ENCODE measurements at regions not wholly inside any gene's neighbourhood (a gene's known extent, or its start where the extent isn't known, plus 50 kb on each side); places are given as distances from the start of the nearest gene placed in this dataset.
A peak's percentile ranks its signal among the peaks of the same experiment; 100 is the strongest.

- H3K9me3 ChIP-seq (ENCODE audit: insufficient read depth, low read depth, low read length), result no peaks in the 10 kb centered on the region
- no peaks in the 10 kb centered on the region for H3K27me3 ChIP-seq (ENCODE audit: insufficient read depth, low read length)
- H3K36me3 ChIP-seq (ENCODE audit: insufficient read depth, low read length), result no peaks in the 10 kb centered on the region
- peaks cover 17% of the 10 kb centered on the region for H3K4me1 ChIP-seq (ENCODE audit: insufficient read depth, low read length)
- no peak overlapping the region for H3K9ac ChIP-seq (ENCODE audit: low read depth, low read length)
- peak overlapping the region; percentile 14; the same call in 1 of the 2 replicates for H3K27ac ChIP-seq (ENCODE audit: low read depth, low read length)
- H3K4me3 ChIP-seq (ENCODE audit: low read length), result peak overlapping the region; percentile 28; the same call in 1 of the 2 replicates
These were observed 138.8 kb downstream of the GABRG1 start for GRCh38 chr4:45985038-45985437.

DNA sequence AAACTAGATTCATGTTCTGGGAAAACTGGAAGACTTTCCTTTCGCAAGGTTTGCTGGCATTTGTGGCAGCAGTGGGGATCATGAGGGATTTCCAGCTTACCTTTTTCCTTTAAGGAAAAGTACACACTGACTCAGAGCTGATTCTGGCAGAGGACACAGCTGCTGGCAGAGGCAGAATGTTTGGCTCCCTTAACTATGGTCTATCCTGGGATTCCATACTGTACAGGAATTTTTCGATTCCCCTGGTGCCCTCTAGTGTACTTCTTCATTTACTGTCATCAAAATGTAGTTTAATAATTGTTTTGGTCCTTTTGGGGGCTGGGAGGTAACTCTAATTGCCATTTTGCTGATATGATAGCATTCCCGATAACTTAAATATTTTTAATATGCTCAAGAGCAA, 152.7 kb downstream of the GABRG1 start:
- peaks cover 8% of the 10 kb centered on the region for H3K9me3 ChIP-seq (ENCODE audit: insufficient read depth, low read depth, low read length)
- H3K4me1 ChIP-seq (ENCODE audit: insufficient read depth, low read length), result no peaks in the 10 kb centered on the region
- no peak overlapping the region for H3K9ac ChIP-seq (ENCODE audit: low read depth, low read length)
- H3K27me3 ChIP-seq (ENCODE audit: insufficient read depth, low read length), result no peaks in the 10 kb centered on the region
- WGBS, result 98% methylated on average over 3 of the region's 3 CpGs
- H3K36me3 ChIP-seq (ENCODE audit: insufficient read depth, low read length), result no peaks in the 10 kb centered on the region
- H3K4me3 ChIP-seq (ENCODE audit: low read length), result no peak overlapping the region
- H3K27ac ChIP-seq (ENCODE audit: low read depth, low read length), result no peak overlapping the region

DNA sequence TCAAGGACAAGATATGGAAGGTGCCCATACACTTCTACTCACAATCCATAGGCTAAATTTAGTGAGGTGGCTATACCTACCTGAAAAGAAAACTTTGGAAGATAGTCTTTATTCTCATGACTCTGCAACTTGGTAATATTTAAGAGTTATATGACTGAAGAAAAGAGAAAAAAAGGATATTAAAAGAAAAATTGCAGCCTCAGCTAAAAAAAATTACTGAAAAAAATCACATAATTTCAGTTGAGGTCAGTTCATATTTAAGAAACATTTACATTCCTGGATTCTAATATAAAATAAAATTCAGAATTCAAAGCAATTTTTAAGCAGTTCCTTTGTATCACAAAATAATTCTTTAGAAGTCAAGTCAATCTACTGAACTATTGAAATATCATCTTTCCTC, 166.5 kb downstream of the GABRG1 start:
- Histone ChIP-seq H3K9ac (ENCODE audit: low read depth, low read length) (no peak overlapping the region), H3K36me3 (ENCODE audit: insufficient read depth, low read length) (no peaks in the 10 kb centered on the region), H3K27me3 (ENCODE audit: insufficient read depth, low read length) (no peaks in the 10 kb centered on the region), H3K4me1 (ENCODE audit: insufficient read depth, low read length) (no peaks in the 10 kb centered on the region), H3K27ac (ENCODE audit: low read depth, low read length) (no peak overlapping the region), H3K9me3 (ENCODE audit: insufficient read depth, low read depth, low read length) (no peaks in the 10 kb centered on the region), H3K4me3 (ENCODE audit: low read length) (no peak overlapping the region)

DNA sequence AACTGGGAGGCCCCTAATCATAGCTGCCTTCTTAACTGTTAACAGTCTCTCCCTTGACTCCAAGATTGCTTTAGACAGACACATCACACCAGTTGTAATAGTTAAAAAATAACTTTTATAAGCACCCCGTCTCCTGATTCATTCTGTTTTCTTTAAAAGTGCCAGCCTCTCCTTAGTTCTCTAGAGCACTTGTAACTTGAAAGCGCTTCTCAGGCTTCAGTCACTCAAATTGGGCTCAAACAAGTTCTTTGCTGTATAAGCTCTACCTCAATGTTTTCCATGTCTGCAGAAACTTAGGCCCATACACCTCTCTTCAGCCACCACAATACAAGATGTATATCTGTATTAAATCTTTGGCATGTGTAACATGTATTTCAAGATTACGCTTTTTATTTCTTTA, 169.6 kb downstream of the GABRG1 start:
- H3K27me3 ChIP-seq (ENCODE audit: insufficient read depth, low read length), result no peaks in the 10 kb centered on the region
- no peak overlapping the region for H3K27ac ChIP-seq (ENCODE audit: low read depth, low read length)
- H3K4me3 ChIP-seq (ENCODE audit: low read length), result no peak overlapping the region
- H3K36me3 ChIP-seq (ENCODE audit: insufficient read depth, low read length), result no peaks in the 10 kb centered on the region
- H3K9me3 ChIP-seq (ENCODE audit: insufficient read depth, low read depth, low read length), result no peaks in the 10 kb centered on the region
- no peaks in the 10 kb centered on the region for H3K4me1 ChIP-seq (ENCODE audit: insufficient read depth, low read length)
- no peak overlapping the region for H3K9ac ChIP-seq (ENCODE audit: low read depth, low read length)
- WGBS, result 64% methylated on average over 3 of the region's 3 CpGs

DNA sequence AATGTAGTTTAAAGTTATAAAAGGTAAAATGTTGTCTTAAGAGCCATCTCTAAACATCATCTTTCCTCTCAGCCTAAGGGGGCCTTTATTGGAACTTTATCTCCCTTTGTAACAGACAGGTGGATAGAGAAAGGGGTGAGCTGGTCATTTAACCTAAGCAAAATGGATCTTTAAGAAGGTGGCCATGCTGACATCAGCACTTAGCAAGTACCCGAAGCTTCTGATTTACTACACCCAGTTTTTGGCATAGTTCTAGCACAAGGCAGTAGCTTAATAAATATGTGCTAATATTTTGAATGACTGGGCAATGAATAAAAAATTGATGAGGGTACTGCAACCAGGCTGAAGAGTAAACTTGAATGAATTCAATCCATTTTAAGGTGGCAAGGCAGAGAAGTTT, 172.7 kb downstream of the GABRG1 start:
- Histone ChIP-seq H3K4me1 (ENCODE audit: insufficient read depth, low read length) (no peaks in the 10 kb centered on the region), H3K36me3 (ENCODE audit: insufficient read depth, low read length) (no peaks in the 10 kb centered on the region), H3K4me3 (ENCODE audit: low read length) (no peak overlapping the region), H3K27me3 (ENCODE audit: insufficient read depth, low read length) (no peaks in the 10 kb centered on the region), H3K27ac (ENCODE audit: low read depth, low read length) (no peak overlapping the region), H3K9ac (ENCODE audit: low read depth, low read length) (no peak overlapping the region), H3K9me3 (ENCODE audit: insufficient read depth, low read depth, low read length) (no peaks in the 10 kb centered on the region)
- 94% methylated on average over 1 of the region's 1 CpG for WGBS

DNA sequence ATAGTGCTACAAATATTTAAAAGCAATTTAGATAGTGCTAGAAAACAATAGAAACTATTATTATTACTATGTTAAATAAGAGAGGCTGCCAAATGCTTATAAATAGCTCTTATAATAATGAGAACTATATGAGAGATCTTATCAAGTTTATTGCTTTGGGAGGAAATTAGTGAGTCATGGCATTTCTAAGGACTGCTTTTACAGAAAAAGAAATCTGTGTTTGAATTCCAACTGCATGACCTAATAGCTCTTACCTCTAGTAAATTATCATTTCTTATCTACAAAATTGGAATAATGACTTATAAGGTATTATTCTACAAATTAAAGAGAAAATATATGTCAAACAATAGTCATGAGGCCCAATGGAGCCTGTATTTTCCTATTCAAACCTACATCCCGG, 177.2 kb downstream of the GABRG1 start:
- no peaks in the 10 kb centered on the region for H3K36me3 ChIP-seq (ENCODE audit: insufficient read depth, low read length)
- H3K4me1 ChIP-seq (ENCODE audit: insufficient read depth, low read length), result no peaks in the 10 kb centered on the region
- H3K27me3 ChIP-seq (ENCODE audit: insufficient read depth, low read length), result no peaks in the 10 kb centered on the region
- H3K4me3 ChIP-seq (ENCODE audit: low read length), result no peak overlapping the region
- no peak overlapping the region for H3K9ac ChIP-seq (ENCODE audit: low read depth, low read length)
- H3K9me3 ChIP-seq (ENCODE audit: insufficient read depth, low read depth, low read length), result no peaks in the 10 kb centered on the region
- WGBS, result 94% methylated on average over 1 of the region's 1 CpG
- no peak overlapping the region for H3K27ac ChIP-seq (ENCODE audit: low read depth, low read length)

DNA sequence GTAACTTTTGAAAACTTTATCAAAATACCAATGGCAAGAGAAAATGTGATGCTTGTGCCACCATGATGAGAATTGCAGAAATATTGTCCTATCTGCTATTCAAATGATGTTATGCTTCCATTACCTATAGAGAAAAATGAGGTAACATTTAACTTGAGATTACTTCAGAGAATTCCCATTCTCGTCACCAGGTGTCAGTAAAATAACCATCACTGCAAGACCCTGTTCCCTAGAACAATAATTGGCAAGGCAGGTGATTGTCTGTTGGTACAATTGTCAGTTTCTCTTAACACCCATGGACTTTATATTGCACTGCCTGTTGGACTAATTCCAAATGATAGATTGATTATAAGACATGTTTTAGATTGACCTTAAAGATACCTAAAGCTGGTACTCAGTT, 179.9 kb downstream of the GABRG1 start:
- no peaks in the 10 kb centered on the region for H3K4me1 ChIP-seq (ENCODE audit: insufficient read depth, low read length)
- no peak overlapping the region for H3K27ac ChIP-seq (ENCODE audit: low read depth, low read length)
- WGBS, result 86% methylated on average over 1 of the region's 1 CpG
- no peaks in the 10 kb centered on the region for H3K9me3 ChIP-seq (ENCODE audit: insufficient read depth, low read depth, low read length)
- H3K4me3 ChIP-seq (ENCODE audit: low read length), result no peak overlapping the region
- no peaks in the 10 kb centered on the region for H3K27me3 ChIP-seq (ENCODE audit: insufficient read depth, low read length)
- H3K9ac ChIP-seq (ENCODE audit: low read depth, low read length), result no peak overlapping the region
- H3K36me3 ChIP-seq (ENCODE audit: insufficient read depth, low read length), result no peaks in the 10 kb centered on the region

DNA sequence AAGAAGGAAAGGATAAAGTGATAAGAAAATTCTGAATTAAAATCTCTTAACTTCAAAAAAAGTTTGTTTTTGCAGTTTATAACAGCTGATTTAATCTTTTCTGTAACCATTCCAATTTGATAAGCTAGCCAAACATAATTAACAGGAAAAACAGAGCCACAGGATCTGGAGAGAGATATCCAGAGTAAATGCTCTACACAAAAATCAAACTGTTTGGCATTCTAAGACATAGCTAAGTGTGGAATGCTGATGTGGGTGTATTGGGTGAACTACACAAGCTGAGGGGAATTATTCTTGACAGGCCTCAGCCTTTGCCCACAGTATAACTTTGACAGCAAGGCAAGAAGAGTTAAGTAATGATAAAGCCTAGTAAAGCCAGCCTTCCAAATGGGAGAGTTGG, 184.8 kb downstream of the GABRG1 start:
- Histone ChIP-seq H3K4me1 (ENCODE audit: insufficient read depth, low read length) (no peaks in the 10 kb centered on the region), H3K36me3 (ENCODE audit: insufficient read depth, low read length) (no peaks in the 10 kb centered on the region), H3K27me3 (ENCODE audit: insufficient read depth, low read length) (no peaks in the 10 kb centered on the region), H3K27ac (ENCODE audit: low read depth, low read length) (no peak overlapping the region), H3K4me3 (ENCODE audit: low read length) (no peak overlapping the region), H3K9me3 (ENCODE audit: insufficient read depth, low read depth, low read length) (no peaks in the 10 kb centered on the region), H3K9ac (ENCODE audit: low read depth, low read length) (no peak overlapping the region)

- 100% methylated on average over 1 of the region's 1 CpG for WGBS
- Histone ChIP-seq H3K36me3 (ENCODE audit: insufficient read depth, low read length) (no peaks in the 10 kb centered on the region), H3K9ac (ENCODE audit: low read depth, low read length) (no peak overlapping the region), H3K27me3 (ENCODE audit: insufficient read depth, low read length) (no peaks in the 10 kb centered on the region), H3K4me3 (ENCODE audit: low read length) (no peak overlapping the region), H3K27ac (ENCODE audit: low read depth, low read length) (no peak overlapping the region), H3K4me1 (ENCODE audit: insufficient read depth, low read length) (no peaks in the 10 kb centered on the region), H3K9me3 (ENCODE audit: insufficient read depth, low read depth, low read length) (no peaks in the 10 kb centered on the region)
These were observed 192.7 kb downstream of the GABRG1 start for GRCh38 chr4:45931154-45931553.

DNA sequence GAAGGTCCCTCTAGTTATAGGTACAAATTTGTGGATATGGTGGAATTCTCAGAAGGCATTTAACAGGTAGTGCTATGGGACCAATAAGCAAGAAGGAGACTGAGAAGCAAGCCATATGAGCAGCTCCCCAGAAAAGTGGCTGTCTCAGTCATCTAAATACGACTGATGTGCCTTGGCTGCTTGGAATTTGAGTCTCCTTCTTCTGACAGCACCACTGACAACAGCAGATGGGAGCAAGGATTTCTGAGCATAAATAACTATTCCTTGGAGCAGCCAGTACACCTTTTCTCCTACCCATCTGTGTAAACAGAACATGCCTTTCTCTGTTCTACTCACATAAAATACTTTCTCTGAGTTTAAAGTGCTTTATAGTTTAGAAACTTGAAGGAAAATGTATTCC, 196.2 kb downstream of the GABRG1 start:
- no peak overlapping the region for H3K9ac ChIP-seq (ENCODE audit: low read depth, low read length)
- no peaks in the 10 kb centered on the region for H3K9me3 ChIP-seq (ENCODE audit: insufficient read depth, low read depth, low read length)
- 88% methylated on average over 1 of the region's 1 CpG for WGBS
- H3K36me3 ChIP-seq (ENCODE audit: insufficient read depth, low read length), result no peaks in the 10 kb centered on the region
- no peak overlapping the region for H3K27ac ChIP-seq (ENCODE audit: low read depth, low read length)
- no peak overlapping the region for H3K4me3 ChIP-seq (ENCODE audit: low read length)
- no peaks in the 10 kb centered on the region for H3K27me3 ChIP-seq (ENCODE audit: insufficient read depth, low read length)
- no peaks in the 10 kb centered on the region for H3K4me1 ChIP-seq (ENCODE audit: insufficient read depth, low read length)

- Histone ChIP-seq H3K27me3 (ENCODE audit: insufficient read depth, low read length) (no peaks in the 10 kb centered on the region), H3K27ac (ENCODE audit: low read depth, low read length) (no peak overlapping the region), H3K36me3 (ENCODE audit: insufficient read depth, low read length) (no peaks in the 10 kb centered on the region), H3K4me1 (ENCODE audit: insufficient read depth, low read length) (no peaks in the 10 kb centered on the region), H3K9ac (ENCODE audit: low read depth, low read length) (no peak overlapping the region), H3K9me3 (ENCODE audit: insufficient read depth, low read depth, low read length) (no peaks in the 10 kb centered on the region), H3K4me3 (ENCODE audit: low read length) (no peak overlapping the region)
- WGBS, result 91% methylated on average over 1 of the region's 1 CpG
These were observed 198.0 kb downstream of the GABRG1 start for GRCh38 chr4:45925809-45926208.

DNA sequence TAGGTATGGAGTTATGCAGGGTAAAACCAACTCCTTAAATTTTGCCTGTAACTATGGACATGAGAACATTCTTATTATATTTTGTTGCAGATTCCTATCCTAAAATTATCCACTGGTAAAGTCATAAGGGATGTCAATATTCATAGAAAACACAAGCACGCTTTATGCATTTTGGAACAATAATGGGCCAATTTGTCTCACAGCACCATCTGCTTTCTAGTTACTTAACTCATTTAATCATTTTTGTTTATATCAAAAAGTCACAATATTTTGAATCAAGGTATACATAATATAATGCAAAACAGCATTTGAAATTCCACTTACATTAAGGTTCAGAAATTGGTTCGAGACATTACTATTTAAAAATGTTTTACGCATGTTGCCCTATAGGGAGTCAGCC, 203.0 kb downstream of the GABRG1 start:
- no peak overlapping the region for H3K4me3 ChIP-seq (ENCODE audit: low read length)
- no peak overlapping the region for H3K27ac ChIP-seq (ENCODE audit: low read depth, low read length)
- no peaks in the 10 kb centered on the region for H3K4me1 ChIP-seq (ENCODE audit: insufficient read depth, low read length)
- no peaks in the 10 kb centered on the region for H3K36me3 ChIP-seq (ENCODE audit: insufficient read depth, low read length)
- no peak overlapping the region for H3K9ac ChIP-seq (ENCODE audit: low read depth, low read length)
- H3K27me3 ChIP-seq (ENCODE audit: insufficient read depth, low read length), result no peaks in the 10 kb centered on the region
- 98% methylated on average over 3 of the region's 3 CpGs for WGBS
- no peaks in the 10 kb centered on the region for H3K9me3 ChIP-seq (ENCODE audit: insufficient read depth, low read depth, low read length)

Data from HUES64 (cell line).